ENCODE measurements at regions not wholly inside any gene's neighbourhood (a gene's known extent, or its start where the extent isn't known, plus 50 kb on each side); places are given as distances from the start of the nearest gene placed in this dataset.

- no peaks in the 10 kb centered on the region for H3K36me3 ChIP-seq (ENCODE audit: control insufficient read depth in 2 of 2, insufficient read depth in 1 of 2, low read length in 2 of 2)
- no peak overlapping the region for H3K4me3 ChIP-seq (ENCODE audit: low read depth, low read length)
- no peak overlapping the region for H3K27ac ChIP-seq (ENCODE audit: extremely low read depth, low read depth, low read length)
- ChIA-PET POLR2A (no interaction called here), CTCF (no interaction called here)
- TF ChIP-seq ZNF211 (tag by site-specific recombination; IDR thresholded peaks at IDR 0.05; ENCODE audit: low read depth) (no peak), ZNF157 (tag by site-specific recombination; IDR thresholded peaks at IDR 0.05) (no peak), ZIC2 (tag by site-specific recombination; IDR thresholded peaks at IDR 0.05) (no peak), ZBTB17 (tag by site-specific recombination; IDR thresholded peaks at IDR 0.05) (no peak), ZNF366 (tag by site-specific recombination; conservative IDR thresholded peaks at IDR 0.05) (no peak), RBAK (tag by site-specific recombination; IDR thresholded peaks at IDR 0.05) (no peak), IKZF3 (tag by site-specific recombination; IDR thresholded peaks at IDR 0.05) (no peak), ZSCAN23 (tag by site-specific recombination; IDR thresholded peaks at IDR 0.05) (no peak), ZXDB (tag by site-specific recombination; IDR thresholded peaks at IDR 0.05) (no peak), ZNF391 (tag by site-specific recombination; IDR thresholded peaks at IDR 0.05; ENCODE audit: borderline replicate concordance, low read depth) (no peak), ZNF280D (tag by site-specific recombination; IDR thresholded peaks at IDR 0.05) (no peak), REPIN1 (tag by site-specific recombination; IDR thresholded peaks at IDR 0.05; ENCODE audit: low read depth) (no peak), INSM2 (tag by site-specific recombination; IDR thresholded peaks at IDR 0.05) (no peak)
- TF ChIP-seq, protein P1, sequence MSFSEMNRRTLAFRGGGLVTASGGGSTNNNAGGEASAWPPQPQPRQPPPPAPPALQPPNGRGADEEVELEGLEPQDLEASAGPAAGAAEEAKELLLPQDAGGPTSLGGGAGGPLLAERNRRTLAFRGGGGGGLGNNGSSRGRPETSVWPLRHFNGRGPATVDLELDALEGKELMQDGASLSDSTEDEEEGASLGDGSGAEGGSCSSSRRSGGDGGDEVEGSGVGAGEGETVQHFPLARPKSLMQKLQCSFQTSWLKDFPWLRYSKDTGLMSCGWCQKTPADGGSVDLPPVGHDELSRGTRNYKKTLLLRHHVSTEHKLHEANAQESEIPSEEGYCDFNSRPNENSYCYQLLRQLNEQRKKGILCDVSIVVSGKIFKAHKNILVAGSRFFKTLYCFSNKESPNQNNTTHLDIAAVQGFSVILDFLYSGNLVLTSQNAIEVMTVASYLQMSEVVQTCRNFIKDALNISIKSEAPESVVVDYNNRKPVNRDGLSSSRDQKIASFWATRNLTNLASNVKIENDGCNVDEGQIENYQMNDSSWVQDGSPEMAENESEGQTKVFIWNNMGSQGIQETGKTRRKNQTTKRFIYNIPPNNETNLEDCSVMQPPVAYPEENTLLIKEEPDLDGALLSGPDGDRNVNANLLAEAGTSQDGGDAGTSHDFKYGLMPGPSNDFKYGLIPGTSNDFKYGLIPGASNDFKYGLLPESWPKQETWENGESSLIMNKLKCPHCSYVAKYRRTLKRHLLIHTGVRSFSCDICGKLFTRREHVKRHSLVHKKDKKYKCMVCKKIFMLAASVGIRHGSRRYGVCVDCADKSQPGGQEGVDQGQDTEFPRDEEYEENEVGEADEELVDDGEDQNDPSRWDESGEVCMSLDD (tag by site-specific recombination; IDR thresholded peaks at IDR 0.05) = no peak
- H3K9me3 ChIP-seq (ENCODE audit: control insufficient read depth, insufficient read depth, low read depth, low read length) = no peaks in the 10 kb centered on the region
- H3K4me1 ChIP-seq (ENCODE audit: control insufficient read depth, insufficient read depth, low read length) = no peaks in the 10 kb centered on the region
Measured at GRCh38 chr13:100833427-100833826, 158.8 kb upstream of the TMTC4 start.

GRCh38 chr13:100828226-100828625 is 153.6 kb upstream of the TMTC4 start:
- CTCF ChIA-PET = no interaction called here
- Histone ChIP-seq H3K9me3 (ENCODE audit: control insufficient read depth, insufficient read depth, low read depth, low read length) (no peaks in the 10 kb centered on the region), H3K27ac (ENCODE audit: extremely low read depth, low read depth, low read length) (no peak overlapping the region), H3K36me3 (ENCODE audit: control insufficient read depth in 2 of 2, insufficient read depth in 1 of 2, low read length in 2 of 2) (no peaks in the 10 kb centered on the region), H3K4me3 (ENCODE audit: low read depth, low read length) (no peak overlapping the region), H3K4me1 (ENCODE audit: control insufficient read depth, insufficient read depth, low read length) (no peaks in the 10 kb centered on the region)
- POLR2A ChIA-PET = no interaction called here
- TF ChIP-seq KLF10 (tag by site-specific recombination; IDR thresholded peaks at IDR 0.05) (no peak), ZNF555 (tag by site-specific recombination; conservative IDR thresholded peaks at IDR 0.05) (no peak), ZNF354C (tag by site-specific recombination; IDR thresholded peaks at IDR 0.05; ENCODE audit: borderline replicate concordance, low read depth) (no peak), ZBTB21 (tag by site-specific recombination; IDR thresholded peaks at IDR 0.05) (no peak)
- TF ChIP-seq, protein P2, sequence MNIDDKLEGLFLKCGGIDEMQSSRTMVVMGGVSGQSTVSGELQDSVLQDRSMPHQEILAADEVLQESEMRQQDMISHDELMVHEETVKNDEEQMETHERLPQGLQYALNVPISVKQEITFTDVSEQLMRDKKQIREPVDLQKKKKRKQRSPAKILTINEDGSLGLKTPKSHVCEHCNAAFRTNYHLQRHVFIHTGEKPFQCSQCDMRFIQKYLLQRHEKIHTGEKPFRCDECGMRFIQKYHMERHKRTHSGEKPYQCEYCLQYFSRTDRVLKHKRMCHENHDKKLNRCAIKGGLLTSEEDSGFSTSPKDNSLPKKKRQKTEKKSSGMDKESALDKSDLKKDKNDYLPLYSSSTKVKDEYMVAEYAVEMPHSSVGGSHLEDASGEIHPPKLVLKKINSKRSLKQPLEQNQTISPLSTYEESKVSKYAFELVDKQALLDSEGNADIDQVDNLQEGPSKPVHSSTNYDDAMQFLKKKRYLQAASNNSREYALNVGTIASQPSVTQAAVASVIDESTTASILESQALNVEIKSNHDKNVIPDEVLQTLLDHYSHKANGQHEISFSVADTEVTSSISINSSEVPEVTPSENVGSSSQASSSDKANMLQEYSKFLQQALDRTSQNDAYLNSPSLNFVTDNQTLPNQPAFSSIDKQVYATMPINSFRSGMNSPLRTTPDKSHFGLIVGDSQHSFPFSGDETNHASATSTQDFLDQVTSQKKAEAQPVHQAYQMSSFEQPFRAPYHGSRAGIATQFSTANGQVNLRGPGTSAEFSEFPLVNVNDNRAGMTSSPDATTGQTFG (tag by site-specific recombination; IDR thresholded peaks at IDR 0.05; ENCODE audit: borderline replicate concordance) = no peak
- TF ChIP-seq, protein P3, sequence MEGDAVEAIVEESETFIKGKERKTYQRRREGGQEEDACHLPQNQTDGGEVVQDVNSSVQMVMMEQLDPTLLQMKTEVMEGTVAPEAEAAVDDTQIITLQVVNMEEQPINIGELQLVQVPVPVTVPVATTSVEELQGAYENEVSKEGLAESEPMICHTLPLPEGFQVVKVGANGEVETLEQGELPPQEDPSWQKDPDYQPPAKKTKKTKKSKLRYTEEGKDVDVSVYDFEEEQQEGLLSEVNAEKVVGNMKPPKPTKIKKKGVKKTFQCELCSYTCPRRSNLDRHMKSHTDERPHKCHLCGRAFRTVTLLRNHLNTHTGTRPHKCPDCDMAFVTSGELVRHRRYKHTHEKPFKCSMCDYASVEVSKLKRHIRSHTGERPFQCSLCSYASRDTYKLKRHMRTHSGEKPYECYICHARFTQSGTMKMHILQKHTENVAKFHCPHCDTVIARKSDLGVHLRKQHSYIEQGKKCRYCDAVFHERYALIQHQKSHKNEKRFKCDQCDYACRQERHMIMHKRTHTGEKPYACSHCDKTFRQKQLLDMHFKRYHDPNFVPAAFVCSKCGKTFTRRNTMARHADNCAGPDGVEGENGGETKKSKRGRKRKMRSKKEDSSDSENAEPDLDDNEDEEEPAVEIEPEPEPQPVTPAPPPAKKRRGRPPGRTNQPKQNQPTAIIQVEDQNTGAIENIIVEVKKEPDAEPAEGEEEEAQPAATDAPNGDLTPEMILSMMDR (tag by site-specific recombination; IDR thresholded peaks at IDR 0.05) = no peak
